Naive thymus-derived CD4-positive, alpha-beta T cell (primary cell): ENCODE measurements at regions not wholly inside any gene's neighbourhood (a gene's known extent, or its start where the extent isn't known, plus 50 kb on each side); places are given as distances from the start of the nearest gene placed in this dataset.
"Not testable (repeated sequence)": the region's sequence is repeated elsewhere in the genome, so short reads cannot be mapped to it uniquely, and the experiment has no call there.

ENCODE experiments used
- ATAC-seq: fragments of 150-1000 bp; cut with Tn5 transposase; 2 replicates; pipeline ENCODE4 v1.10.0; 2021; ENCODE audit warnings: mild to moderate bottlenecking, moderate library complexity
- CTCF ChIA-PET: fragments of 350-600 bp; sonication (Branson Sonifier 250); formaldehyde crosslinking; loops from one replicate; lab custom pipeline; 2021; ENCODE audit warnings: antibody characterized with exemption; lab: Charles Lee
- POLR2A ChIA-PET: fragments of 350-600 bp; sonication (Branson Sonifier 250); formaldehyde crosslinking; loops from one replicate; lab custom pipeline; 2021; ENCODE audit warnings: antibody characterized with exemption, inconsistent platforms; lab: Charles Lee
- DNase-seq, 9 donors: peaks; one replicate each; pipeline versions ENCODE4 v3.0.0 to v3.0.0-alpha.2; 2020 to 2022; ENCODE audit warnings: mixed read lengths in 1 of 9
- H3K27ac ChIP-seq: one replicate; pipeline ENCODE4 v1.7.0; 2013; ENCODE audit warnings: mild to moderate bottlenecking, low read depth, low read length, moderate library complexity
- H3K27me3 ChIP-seq, 2 donors: one replicate each; pipeline ENCODE4 v1.7.0; 2013; ENCODE audit warnings: low read length in 2 of 2, mild to moderate bottlenecking in 2 of 2, moderate library complexity in 2 of 2; ENCODE audit not compliant: control insufficient read depth in 2 of 2, insufficient read depth in 2 of 2
- H3K36me3 ChIP-seq, 3 experiments: 1 replicate in 2 of 3; 2 replicates in 1 of 3; pipeline ENCODE4 v1.7.0; 2013; ENCODE audit warnings: low read length in 3 of 3, mild to moderate bottlenecking in 3 of 3, moderate library complexity in 1 of 3; ENCODE audit not compliant: insufficient read depth in 3 of 3, control insufficient read depth in 2 of 3
- H3K4me1 ChIP-seq, 2 donors: one replicate each; pipeline ENCODE4 v1.7.0; 2013; ENCODE audit warnings: low read length in 2 of 2, mild to moderate bottlenecking in 2 of 2, moderate library complexity in 1 of 2; ENCODE audit not compliant: control insufficient read depth in 2 of 2, insufficient read depth in 2 of 2
- H3K4me3 ChIP-seq: 2 replicates; pipeline ENCODE4 v1.7.0; 2013; ENCODE audit warnings: mild to moderate bottlenecking, low read length
- H3K9me3 ChIP-seq, 3 experiments: 1 replicate in 2 of 3; 2 replicates in 1 of 3; pipeline ENCODE4 v1.7.0; 2013; ENCODE audit warnings: low read length in 3 of 3; ENCODE audit not compliant: control insufficient read depth in 2 of 3
- H3K27ac Mint-ChIP-seq, 9 donors: one replicate each; pipeline ENCODE4 v1.8.0; 2020 to 2022; ENCODE audit warnings: mixed read lengths in 9 of 9, mild to moderate bottlenecking in 8 of 9, moderate library complexity in 5 of 9, inconsistent platforms in 2 of 9
- H3K27me3 Mint-ChIP-seq, 5 donors: one replicate each; pipeline ENCODE4 v1.8.0; 2021 to 2022; ENCODE audit warnings: mixed read lengths in 5 of 5, mild to moderate bottlenecking in 1 of 5
- H3K36me3 Mint-ChIP-seq, 5 donors: one replicate each; pipeline ENCODE4 v1.8.0; 2020 to 2022; ENCODE audit warnings: mixed read lengths in 5 of 5, mild to moderate bottlenecking in 3 of 5, inconsistent platforms in 1 of 5
- H3K4me1 Mint-ChIP-seq, 7 donors: one replicate each; pipeline ENCODE4 v1.8.0; 2020 to 2022; ENCODE audit warnings: mixed read lengths in 7 of 7, mild to moderate bottlenecking in 3 of 7, inconsistent platforms in 1 of 7
- H3K4me3 Mint-ChIP-seq, 10 donors: one replicate each; pipeline ENCODE4 v1.8.0; 2020 to 2022; ENCODE audit warnings: mild to moderate bottlenecking in 10 of 10, mixed read lengths in 10 of 10, moderate library complexity in 6 of 10, inconsistent platforms in 2 of 10
- H3K9me3 Mint-ChIP-seq, 11 donors: one replicate each; pipeline ENCODE4 v1.8.0; 2020 to 2022; ENCODE audit warnings: mixed read lengths in 11 of 11, mild to moderate bottlenecking in 4 of 11, inconsistent platforms in 1 of 11, moderate library complexity in 1 of 11
- intact Hi-C, 2 donors: fragments of 100-400 bp; cut with micrococcal nuclease; formaldehyde crosslinking; loops; one replicate each; pipeline ENCODE4 v1.15.1; 2023

DNA sequence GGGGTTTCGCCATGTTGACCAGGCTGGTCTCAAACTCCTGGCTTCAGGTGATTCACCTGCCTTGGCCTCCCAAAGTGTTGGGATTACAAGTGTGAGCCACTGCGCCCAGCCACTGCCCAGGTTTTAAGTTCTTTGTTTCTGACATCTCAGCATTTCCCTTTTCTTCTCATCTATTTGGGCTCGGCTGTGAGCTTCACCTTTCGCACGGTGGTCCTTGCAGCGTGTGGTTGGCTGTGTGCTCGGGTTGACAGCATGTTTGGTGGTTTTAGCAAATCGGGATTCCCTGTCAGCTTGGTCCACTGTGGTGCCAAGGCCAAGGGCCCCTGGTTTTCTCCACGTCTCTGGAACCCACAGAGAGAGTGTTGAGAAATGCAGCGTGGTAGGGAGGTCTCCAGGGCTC, 138.8 kb downstream of the DNAJB6 start:
- Mint-ChIP-seq H3K9me3 (peaks cover 3 to 29% (median 20%) of the 10 kb centered on the region in 11 donors), H3K36me3 (peaks cover 3 to 46% (median 11%) of the 10 kb centered on the region in 5 donors)

DNA sequence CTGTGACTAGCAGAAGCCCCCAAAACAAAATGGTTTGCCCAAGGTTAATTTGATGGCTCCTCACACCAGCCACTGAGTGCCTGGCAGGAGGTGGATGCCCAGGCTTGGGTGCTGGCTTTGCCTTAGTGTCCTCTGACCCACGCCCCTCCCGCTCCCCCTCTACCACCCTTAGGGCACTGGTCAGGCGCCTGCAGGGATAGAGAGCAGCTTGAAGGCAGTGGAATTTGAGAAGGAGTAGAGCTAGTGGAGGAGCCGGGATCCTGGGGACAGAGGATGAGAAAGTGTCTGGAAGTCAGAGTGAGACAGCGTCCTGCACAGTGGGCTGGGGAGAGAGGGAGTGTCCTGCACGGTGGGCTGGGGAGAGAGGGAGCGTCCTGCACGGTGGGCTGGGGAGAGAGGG, 139.4 kb downstream of the DNAJB6 start:
- Mint-ChIP-seq H3K27me3 (no peaks in the 10 kb centered on the region), H3K27ac (peak overlapping the region in 7 of 9 donors; percentile 25 to 97 (median 56)), H3K36me3 (peaks cover 3 to 43% (median 11%) of the 10 kb centered on the region in 5 donors), H3K4me1 (peaks cover 34 to 75% (median 56%) of the 10 kb centered on the region in 7 donors), H3K4me3 (no peak overlapping the region), H3K9me3 (peaks cover 3 to 29% (median 20%) of the 10 kb centered on the region in 11 donors)
- no peaks in the 10 kb centered on the region for H3K27me3 ChIP-seq
- ChIA-PET CTCF (interaction anchor here (0.6 kb wide), 1 partner anchor 96 kb away, joined by 3 read pairs; no protein-coding TSS in a partner anchor), POLR2A (interaction anchor here (3.8 kb wide), 1 partner anchor 14 kb away, joined by 20 read pairs; no protein-coding TSS in a partner anchor)
- H3K27ac ChIP-seq = no peak overlapping the region
- H3K9me3 ChIP-seq = peaks cover 0 to 18% (median 15%) of the 10 kb centered on the region in 3 experiments
- ATAC-seq (no peak), DNase-seq (no peak)
- H3K36me3 ChIP-seq = no peaks in the 10 kb centered on the region
- H3K4me1 ChIP-seq = peaks cover 16 to 38% of the 10 kb centered on the region in 2 donors
- intact Hi-C loops = no loop called here
- no peak overlapping the region for H3K4me3 ChIP-seq

More for the DNA sequence above, 138.8 kb downstream of the DNAJB6 start:
- Histone ChIP-seq H3K27me3 (no peaks in the 10 kb centered on the region), H3K9me3 (peaks cover 0 to 18% (median 15%) of the 10 kb centered on the region in 3 experiments), H3K27ac (no peak overlapping the region), H3K36me3 (no peaks in the 10 kb centered on the region), H3K4me1 (peaks cover 21 to 44% of the 10 kb centered on the region in 2 donors), H3K4me3 (no peak overlapping the region)
- Mint-ChIP-seq H3K27ac (peak overlapping the region in 4 of 9 donors; percentile 25 to 97 (median 59)), H3K4me3 (peak overlapping the region in 1 of 10 donors; percentile 43), H3K27me3 (no peaks in the 10 kb centered on the region), H3K4me1 (peaks cover 39 to 81% (median 62%) of the 10 kb centered on the region in 7 donors)
- CTCF ChIA-PET = interaction anchor here (1.3 kb wide), 1 partner anchor 138 kb away, joined by 3 read pairs; no protein-coding TSS in a partner anchor
- no peak for ATAC-seq
- no peak for DNase-seq
- intact Hi-C loops = no loop called here
- POLR2A ChIA-PET = interaction anchor here (1.7 to 3.8 kb wide), 2 partner anchors 9 to 15 kb away, joined by 6 to 20 read pairs; no protein-coding TSS in a partner anchor

- POLR2A ChIA-PET = interaction anchor here (0.7 to 1.7 kb wide), 2 partner anchors 11 to 375 kb away, joined by 3 to 5 read pairs; no protein-coding TSS in a partner anchor
- peak overlapping the region in 7 of 9 donors; percentile 53 to 97 (median 71) for H3K27ac Mint-ChIP-seq
These were observed 140.1 kb downstream of the DNAJB6 start for GRCh38 chr7:157476654-157477549.

GRCh38 chr7:157477550-157478212, 140.9 kb downstream of the DNAJB6 start:
- POLR2A ChIA-PET = interaction anchor here (0.7 to 1.7 kb wide), 5 partner anchors 10 to 374 kb away, joined by 3 to 5 read pairs (median 3); no protein-coding TSS in a partner anchor
- Mint-ChIP-seq H3K27me3 (no peaks in the 10 kb centered on the region), H3K27ac (peak overlapping the region; percentile 44 to 97 (median 85)), H3K4me1 (peaks cover 23 to 60% (median 43%) of the 10 kb centered on the region in 7 donors), H3K4me3 (peak overlapping the region; percentile 58 to 83 (median 77)), H3K9me3 (peaks cover 3 to 22% (median 15%) of the 10 kb centered on the region in 11 donors), H3K36me3 (peaks cover 3 to 36% (median 6%) of the 10 kb centered on the region in 5 donors)
- ATAC-seq (no peak), DNase-seq (peak in 6 of 9 donors; percentile 22 to 42 (median 28))
- Histone ChIP-seq H3K36me3 (no peaks in the 10 kb centered on the region), H3K9me3 (peaks cover 0 to 14% (median 10%) of the 10 kb centered on the region in 3 experiments), H3K27me3 (no peaks in the 10 kb centered on the region), H3K4me1 (peaks cover 2 to 27% of the 10 kb centered on the region in 2 donors), H3K4me3 (peak overlapping the region; percentile 28), H3K27ac (no peak overlapping the region)
- intact Hi-C loops = loop anchor here in 1 of 2 donors (2.0 kb wide), 1 partner anchor 91 kb away; no protein-coding TSS in a partner anchor
- CTCF ChIA-PET = interaction anchor here (0.6 to 1.2 kb wide), 3 partner anchors 12 to 389 kb away, joined by 3 read pairs; no protein-coding TSS in a partner anchor

More at GRCh38 chr7:157476654-157477549, 140.1 kb downstream of the DNAJB6 start:
- H3K27me3 ChIP-seq = no peaks in the 10 kb centered on the region
- peaks cover 3 to 28% (median 18%) of the 10 kb centered on the region in 11 donors for H3K9me3 Mint-ChIP-seq
- H3K4me3 ChIP-seq = no peak overlapping the region
- H3K27me3 Mint-ChIP-seq = no peaks in the 10 kb centered on the region
- peaks cover 29 to 68% (median 49%) of the 10 kb centered on the region in 7 donors for H3K4me1 Mint-ChIP-seq
- ATAC-seq (no peak), DNase-seq (no peak)
- H3K4me3 Mint-ChIP-seq = peak overlapping the region in 8 of 10 donors; percentile 10 to 79 (median 32)
- CTCF ChIA-PET = interaction anchor here (0.6 to 1.2 kb wide), 2 partner anchors 13 to 96 kb away, joined by 3 read pairs; no protein-coding TSS in a partner anchor
- no peak overlapping the region for H3K27ac ChIP-seq
- H3K9me3 ChIP-seq = peaks cover 0 to 18% (median 15%) of the 10 kb centered on the region in 3 experiments
- intact Hi-C loops = no loop called here
- no peaks in the 10 kb centered on the region for H3K36me3 ChIP-seq
- H3K36me3 Mint-ChIP-seq = peaks cover 3 to 40% (median 10%) of the 10 kb centered on the region in 5 donors
- peaks cover 10 to 33% of the 10 kb centered on the region in 2 donors for H3K4me1 ChIP-seq

DNA sequence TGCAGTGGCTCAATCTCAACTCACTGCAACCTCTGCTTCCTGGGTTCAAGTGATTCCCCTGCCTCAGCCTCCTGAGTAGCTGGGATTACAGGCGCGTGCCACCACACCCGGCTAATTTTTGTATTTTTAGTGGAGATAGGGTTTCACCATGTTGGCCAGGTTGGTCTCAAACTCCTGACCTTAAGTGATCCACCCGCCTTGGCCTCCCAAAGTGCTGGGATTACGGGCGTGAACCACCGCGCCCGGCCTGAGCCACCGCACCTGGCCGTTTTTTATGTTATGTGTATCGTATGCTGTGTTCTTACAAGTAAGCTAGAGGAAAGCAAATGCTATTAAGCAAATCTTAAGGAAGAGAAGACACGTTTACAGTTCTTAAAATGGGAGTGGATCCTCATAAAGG, 141.8 kb downstream of the DNAJB6 start:
- POLR2A ChIA-PET = interaction anchor here (0.9 to 1.7 kb wide), 2 partner anchors 12 to 27 kb away, joined by 3 to 7 read pairs; no protein-coding TSS in a partner anchor
- Mint-ChIP-seq H3K4me1 (peaks cover 23 to 56% (median 34%) of the 10 kb centered on the region in 7 donors), H3K36me3 (peaks cover 0 to 28% (median 4%) of the 10 kb centered on the region in 5 donors), H3K4me3 (peak overlapping the region in 9 of 10 donors; percentile 21 to 81 (median 71)), H3K27ac (peak overlapping the region; percentile 64 to 97 (median 82)), H3K9me3 (peaks cover 0 to 14% (median 8%) of the 10 kb centered on the region in 11 donors)
- H3K27ac ChIP-seq, CTCF ChIA-PET, H3K36me3 ChIP-seq, H3K9me3 ChIP-seq, DNase-seq, ATAC-seq, H3K27me3 Mint-ChIP-seq, H3K4me3 ChIP-seq, H3K27me3 ChIP-seq: not testable (repeated sequence)
- intact Hi-C loops = loop anchor here in 1 of 2 donors (2.0 kb wide), 1 partner anchor 90 kb away; no protein-coding TSS in a partner anchor
- H3K4me1 ChIP-seq = peaks cover 0 to 23% of the 10 kb centered on the region in 2 donors
